Thyroid gland (tissue), 4 donors: ENCODE measurements at regions not wholly inside any gene's neighbourhood (a gene's known extent, or its start where the extent isn't known, plus 50 kb on each side); places are given as distances from the start of the nearest gene placed in this dataset.

ENCODE experiments used
- POLR2A ChIP-seq, 2 donors: fragments of 450-650 bp; IDR thresholded peaks; one replicate each; pipeline ENCODE4 v1.6.1; 2017; ENCODE audit warnings: antibody characterized with exemption in 2 of 2, mild to moderate bottlenecking in 2 of 2, moderate library complexity in 1 of 2
- TF ChIP-seq, protein P1 (sequence below), 6 experiments: fragments of 200-600 bp in 3 of 6; fragments of 450-650 bp in 3 of 6; sonication (generic) in 3 of 6; IDR thresholded peaks; one replicate each; pipeline ENCODE4 v1.5.1; 2016 to 2019; ENCODE audit warnings: antibody characterized with exemption in 6 of 6, mild to moderate bottlenecking in 2 of 6, inconsistent platforms in 1 of 6, moderate library complexity in 1 of 6

DNA sequence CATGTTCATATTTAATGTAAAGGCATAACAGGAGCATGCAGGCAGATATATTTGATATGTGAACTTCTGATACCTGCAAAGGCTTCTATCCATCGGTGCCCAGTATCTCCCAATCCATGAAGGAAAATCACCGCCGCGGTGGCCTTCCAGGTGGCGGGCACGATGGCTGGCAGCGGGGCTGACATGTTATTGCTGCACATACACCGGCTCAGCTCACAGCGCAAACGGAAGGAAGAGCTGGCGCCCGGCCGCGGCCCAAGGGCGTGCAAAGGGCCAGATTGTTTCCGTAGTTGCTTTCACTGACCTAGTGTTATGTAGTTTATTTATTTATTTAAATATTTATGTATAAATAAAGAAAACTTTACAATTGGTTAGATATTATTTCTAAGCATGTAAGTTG lies 322.7 kb upstream of the PITX2 start:
- TF ChIP-seq, protein P1, sequence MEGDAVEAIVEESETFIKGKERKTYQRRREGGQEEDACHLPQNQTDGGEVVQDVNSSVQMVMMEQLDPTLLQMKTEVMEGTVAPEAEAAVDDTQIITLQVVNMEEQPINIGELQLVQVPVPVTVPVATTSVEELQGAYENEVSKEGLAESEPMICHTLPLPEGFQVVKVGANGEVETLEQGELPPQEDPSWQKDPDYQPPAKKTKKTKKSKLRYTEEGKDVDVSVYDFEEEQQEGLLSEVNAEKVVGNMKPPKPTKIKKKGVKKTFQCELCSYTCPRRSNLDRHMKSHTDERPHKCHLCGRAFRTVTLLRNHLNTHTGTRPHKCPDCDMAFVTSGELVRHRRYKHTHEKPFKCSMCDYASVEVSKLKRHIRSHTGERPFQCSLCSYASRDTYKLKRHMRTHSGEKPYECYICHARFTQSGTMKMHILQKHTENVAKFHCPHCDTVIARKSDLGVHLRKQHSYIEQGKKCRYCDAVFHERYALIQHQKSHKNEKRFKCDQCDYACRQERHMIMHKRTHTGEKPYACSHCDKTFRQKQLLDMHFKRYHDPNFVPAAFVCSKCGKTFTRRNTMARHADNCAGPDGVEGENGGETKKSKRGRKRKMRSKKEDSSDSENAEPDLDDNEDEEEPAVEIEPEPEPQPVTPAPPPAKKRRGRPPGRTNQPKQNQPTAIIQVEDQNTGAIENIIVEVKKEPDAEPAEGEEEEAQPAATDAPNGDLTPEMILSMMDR (IDR thresholded peaks at IDR 0.05) = no peak
- no peak for TF ChIP-seq POLR2A (IDR thresholded peaks at IDR 0.05)
